Esophagus (tissue), 2 donors: ENCODE measurements at regions not wholly inside any gene's neighbourhood (a gene's known extent, or its start where the extent isn't known, plus 50 kb on each side); places are given as distances from the start of the nearest gene placed in this dataset.

ENCODE experiments used
- H3K27ac ChIP-seq, 2 donors: one replicate each; pipeline ENCODE4 v1.5.1; 2013; ENCODE audit warnings: low read depth in 2 of 2, mild to moderate bottlenecking in 2 of 2, inconsistent platforms in 1 of 2, low read length in 1 of 2, moderate library complexity in 1 of 2
- H3K27me3 ChIP-seq, 2 donors: one replicate each; pipeline ENCODE4 v1.6.1; 2013; ENCODE audit warnings: low read length in 2 of 2, control low read depth in 1 of 2, mild to moderate bottlenecking in 1 of 2; ENCODE audit not compliant: insufficient read depth in 2 of 2, control insufficient read depth in 1 of 2
- H3K36me3 ChIP-seq, 2 donors: one replicate each; pipeline ENCODE4 v1.6.1; 2013; ENCODE audit warnings: low read length in 1 of 2; ENCODE audit not compliant: control insufficient read depth in 2 of 2, insufficient read depth in 2 of 2
- H3K4me1 ChIP-seq, 2 donors: one replicate each; pipeline ENCODE4 v1.6.1; 2013; ENCODE audit warnings: low read length in 1 of 2; ENCODE audit not compliant: control insufficient read depth in 2 of 2, insufficient read depth in 2 of 2
- H3K4me3 ChIP-seq, 2 donors: one replicate each; pipeline ENCODE4 v1.5.1; 2013; ENCODE audit warnings: low read length in 2 of 2, mild to moderate bottlenecking in 2 of 2, low read depth in 1 of 2, moderate library complexity in 1 of 2
- H3K9me3 ChIP-seq, 2 donors: one replicate each; pipeline ENCODE4 v1.6.1; 2013; ENCODE audit warnings: mild to moderate bottlenecking in 2 of 2, low read depth in 1 of 2, low read length in 1 of 2, moderate library complexity in 1 of 2; ENCODE audit not compliant: control insufficient read depth in 2 of 2, insufficient read depth in 1 of 2
- WGBS, 2 donors: extraction: QIAGEN DNeasy Blood & Tissue Kit; methylation state at CpG; one replicate each; pipeline ENCODE4 v1.1.7; 2013; 5-methylcytosine and 5-hydroxymethylcytosine counted together
- donor health status: healthy with polysubstance abuse.
- donor health status: Bipolar disorder and iron deficiency.

DNA sequence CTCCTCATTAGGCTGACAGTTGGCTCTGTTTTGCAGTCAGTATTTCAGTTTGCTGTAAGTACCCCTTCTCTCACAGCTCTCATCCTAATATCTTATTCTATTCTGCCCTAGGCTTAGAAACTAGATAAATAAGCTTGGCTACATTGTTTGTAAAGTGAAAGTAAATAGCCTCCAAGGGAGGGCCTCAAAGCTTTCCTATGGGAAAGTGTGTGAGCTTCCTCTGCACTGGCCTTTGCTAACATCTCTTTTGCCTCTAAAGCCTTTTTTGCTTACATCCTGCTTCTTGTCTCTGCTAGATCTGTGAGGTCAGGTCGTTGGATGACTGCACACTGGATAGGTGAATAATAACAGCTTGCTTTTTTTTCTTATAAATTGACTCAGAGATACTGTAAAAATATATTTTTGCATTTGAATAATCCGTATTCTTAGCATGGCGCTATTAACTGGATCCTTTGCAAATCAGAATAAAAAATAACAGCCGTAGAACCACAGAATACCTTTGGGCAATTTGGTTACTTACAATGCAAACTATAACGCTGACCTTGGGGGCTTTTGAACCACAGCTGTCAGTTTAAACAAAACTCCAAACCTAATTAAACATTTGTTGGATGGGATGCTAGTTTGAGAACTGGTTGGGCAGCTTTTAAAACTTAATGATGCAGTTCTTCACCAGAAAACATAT is 55.1 kb downstream of the TTC6 start:
- Histone ChIP-seq H3K4me1 (no peaks in the 10 kb centered on the region), H3K36me3 (no peaks in the 10 kb centered on the region), H3K4me3 (no peak overlapping the region), H3K27ac (no peak overlapping the region), H3K9me3 (no peaks in the 10 kb centered on the region), H3K27me3 (no peaks in the 10 kb centered on the region)
- WGBS, 2 donors, result 33 to 49% methylated on average over 5 of the region's 5 CpGs

DNA sequence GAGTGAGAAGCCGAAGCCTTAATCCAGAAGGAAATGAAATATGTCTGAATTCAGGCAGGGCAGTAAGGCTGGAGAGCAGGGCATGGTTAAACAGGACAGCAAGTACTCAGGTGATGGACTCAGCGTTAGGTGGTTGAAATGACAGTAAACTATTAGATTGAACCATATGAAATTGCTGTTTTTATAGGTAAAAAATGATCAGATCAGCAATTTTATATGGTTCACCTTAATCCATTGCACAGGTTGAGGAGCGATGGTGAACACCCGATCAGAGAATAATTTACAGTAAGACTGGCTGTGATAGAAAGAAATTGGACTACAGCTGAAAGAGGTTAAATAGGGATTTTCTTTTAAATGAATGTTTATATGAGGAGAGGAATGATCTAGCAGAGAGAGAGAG is 56.6 kb downstream of the TTC6 start:
- H3K27ac ChIP-seq, result no peak overlapping the region
- no peaks in the 10 kb centered on the region for H3K27me3 ChIP-seq
- 92% methylated on average over 4 of the region's 4 CpGs for WGBS, 2 donors
- H3K4me3 ChIP-seq, result no peak overlapping the region
- H3K9me3 ChIP-seq, result no peaks in the 10 kb centered on the region
- H3K36me3 ChIP-seq, result no peaks in the 10 kb centered on the region
- H3K4me1 ChIP-seq, result no peaks in the 10 kb centered on the region

DNA sequence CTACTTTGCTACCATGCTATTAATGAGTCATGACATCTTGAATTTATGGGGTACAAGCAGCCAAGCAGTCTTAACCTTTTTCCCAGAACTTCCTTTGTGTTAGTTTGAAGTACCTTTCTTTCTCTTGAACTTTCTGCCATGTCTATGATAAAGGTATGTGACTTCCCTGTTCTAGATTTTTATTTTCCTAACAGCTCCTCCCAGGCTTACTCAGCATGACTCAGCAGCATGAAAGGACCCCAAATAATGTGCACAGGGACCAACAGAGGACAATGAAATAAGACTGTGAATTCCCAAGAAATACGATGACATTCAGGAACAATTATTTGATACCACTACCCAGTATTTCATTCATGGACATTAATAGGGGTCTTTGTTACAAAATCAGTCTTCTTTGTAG is 60.0 kb downstream of the TTC6 start:
- 79 to 85% methylated on average over 1 of the region's 1 CpG for WGBS, 2 donors
- no peak overlapping the region for H3K4me3 ChIP-seq
- no peaks in the 10 kb centered on the region for H3K9me3 ChIP-seq
- no peaks in the 10 kb centered on the region for H3K36me3 ChIP-seq
- H3K27ac ChIP-seq, result no peak overlapping the region
- no peaks in the 10 kb centered on the region for H3K27me3 ChIP-seq
- no peaks in the 10 kb centered on the region for H3K4me1 ChIP-seq

DNA sequence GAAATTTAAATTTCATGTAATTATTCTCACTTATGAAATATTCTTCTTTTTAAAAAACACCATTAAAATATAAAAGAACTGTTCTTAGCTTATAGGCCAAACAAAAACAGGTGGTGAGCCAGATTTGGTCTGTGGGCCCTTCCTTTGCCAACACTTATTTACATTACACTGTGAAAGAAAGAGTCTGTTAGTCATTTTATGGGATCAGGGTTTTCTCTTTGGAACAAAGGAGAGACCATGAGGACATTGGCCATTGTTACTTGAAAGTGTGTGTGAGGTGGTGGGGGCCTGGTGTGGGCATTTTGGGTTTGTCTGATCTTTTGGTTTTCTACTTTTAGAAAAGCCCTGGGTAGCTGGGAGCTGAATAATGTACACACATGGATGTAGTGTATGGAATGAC is 62.7 kb downstream of the TTC6 start:
- H3K27me3 ChIP-seq, result no peaks in the 10 kb centered on the region

DNA sequence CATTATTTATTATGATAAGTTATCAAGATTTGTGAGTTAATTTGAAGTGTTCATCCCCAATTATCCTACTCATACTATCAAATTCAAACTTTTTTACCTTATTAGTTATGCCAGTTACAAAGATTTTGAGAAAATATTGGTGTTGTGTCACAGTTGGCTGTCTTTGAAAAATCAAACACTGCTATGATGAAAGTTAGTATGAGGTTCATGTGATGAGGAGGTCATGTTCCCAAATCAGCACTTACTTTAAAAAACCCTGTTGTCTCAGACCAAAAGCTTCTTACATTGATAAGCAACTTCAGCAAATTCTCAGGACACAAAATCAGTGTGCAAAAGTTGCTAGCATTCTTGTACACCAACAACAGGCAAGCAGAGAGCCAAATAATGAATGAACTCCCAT is 68.1 kb downstream of the TTC6 start:
- H3K9me3 ChIP-seq, result no peaks in the 10 kb centered on the region
- H3K27ac ChIP-seq, result no peak overlapping the region
- H3K36me3 ChIP-seq, result no peaks in the 10 kb centered on the region
- H3K4me1 ChIP-seq, result no peaks in the 10 kb centered on the region
- H3K27me3 ChIP-seq, result no peaks in the 10 kb centered on the region
- H3K4me3 ChIP-seq, result no peak overlapping the region

More for the DNA sequence above, 62.7 kb downstream of the TTC6 start:
- Histone ChIP-seq H3K36me3 (no peaks in the 10 kb centered on the region), H3K4me3 (no peak overlapping the region), H3K27ac (no peak overlapping the region), H3K9me3 (no peaks in the 10 kb centered on the region), H3K4me1 (no peaks in the 10 kb centered on the region)

DNA sequence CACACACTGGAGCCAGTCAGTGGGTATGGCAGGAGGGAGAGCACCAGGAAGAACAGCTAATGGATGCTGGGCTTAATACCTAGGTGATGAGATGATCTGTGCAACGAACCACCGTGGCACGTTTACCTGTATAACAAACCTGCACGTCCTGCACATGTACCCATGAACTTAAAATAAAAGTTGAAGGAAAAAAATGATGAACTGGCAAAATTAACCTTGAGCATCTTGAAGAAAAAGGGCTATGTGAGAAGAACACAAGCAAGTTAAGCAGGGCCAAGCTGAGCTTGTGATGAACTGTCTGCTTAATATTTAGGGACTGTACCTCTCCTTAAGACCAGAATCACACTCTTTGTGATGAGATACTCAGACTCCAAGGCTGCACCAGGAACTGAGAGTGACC is 70.0 kb downstream of the TTC6 start:
- no peak overlapping the region for H3K27ac ChIP-seq
- no peaks in the 10 kb centered on the region for H3K36me3 ChIP-seq
- no peaks in the 10 kb centered on the region for H3K9me3 ChIP-seq
- H3K4me1 ChIP-seq, result no peaks in the 10 kb centered on the region
- WGBS, 2 donors, result 88 to 92% methylated on average over 4 of the region's 4 CpGs
- H3K27me3 ChIP-seq, result no peaks in the 10 kb centered on the region
- no peak overlapping the region for H3K4me3 ChIP-seq

DNA sequence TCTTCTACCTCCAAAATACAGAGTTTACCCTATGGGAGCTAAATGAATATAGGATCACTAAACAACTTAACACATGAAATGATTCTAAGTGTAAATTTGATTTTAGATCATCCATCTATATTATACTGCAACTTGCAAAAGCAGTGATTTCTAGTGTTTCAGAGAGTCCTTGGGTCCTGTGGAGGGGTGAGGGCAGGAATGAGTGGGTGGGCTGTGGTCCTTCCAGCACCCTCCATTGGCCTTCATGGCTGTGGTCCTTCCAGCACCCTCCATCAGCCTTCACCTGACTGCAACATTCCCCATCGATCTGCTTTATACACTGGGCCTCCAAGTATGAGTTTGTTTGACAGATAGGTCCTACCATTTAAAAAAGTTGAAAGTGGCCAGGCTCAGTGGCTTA is 70.5 kb downstream of the TTC6 start:
- Histone ChIP-seq H3K9me3 (no peaks in the 10 kb centered on the region), H3K27me3 (no peaks in the 10 kb centered on the region), H3K4me1 (no peaks in the 10 kb centered on the region), H3K27ac (no peak overlapping the region), H3K4me3 (no peak overlapping the region), H3K36me3 (no peaks in the 10 kb centered on the region)
- WGBS, 2 donors, result 89 to 94% methylated on average over 1 of the region's 1 CpG

DNA sequence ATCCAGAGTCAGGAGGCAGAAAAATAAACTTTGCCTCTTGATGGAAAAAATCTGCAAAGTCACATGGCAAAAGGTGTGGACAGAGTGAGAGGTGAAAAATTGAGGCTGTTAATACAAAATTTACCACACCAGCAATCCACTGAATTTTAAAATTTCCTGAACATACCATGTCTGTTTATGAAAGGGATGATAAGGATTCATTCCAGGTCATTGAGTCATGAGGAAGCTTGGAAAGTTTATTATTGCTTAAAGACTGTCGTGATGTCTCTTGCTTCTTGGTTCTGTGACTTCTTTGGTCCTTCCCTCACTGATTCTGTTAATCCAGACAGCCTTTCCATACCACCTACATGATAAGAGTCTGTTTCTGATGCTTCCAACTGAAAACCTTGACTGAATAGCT is 73.2 kb downstream of the TTC6 start:
- no peaks in the 10 kb centered on the region for H3K9me3 ChIP-seq
- H3K27me3 ChIP-seq, result no peaks in the 10 kb centered on the region
- WGBS, 2 donors, result 39 to 52% methylated on average over 1 of the region's 1 CpG
- H3K4me1 ChIP-seq, result no peaks in the 10 kb centered on the region
- no peak overlapping the region for H3K4me3 ChIP-seq
- H3K27ac ChIP-seq, result no peak overlapping the region
- H3K36me3 ChIP-seq, result no peaks in the 10 kb centered on the region

DNA sequence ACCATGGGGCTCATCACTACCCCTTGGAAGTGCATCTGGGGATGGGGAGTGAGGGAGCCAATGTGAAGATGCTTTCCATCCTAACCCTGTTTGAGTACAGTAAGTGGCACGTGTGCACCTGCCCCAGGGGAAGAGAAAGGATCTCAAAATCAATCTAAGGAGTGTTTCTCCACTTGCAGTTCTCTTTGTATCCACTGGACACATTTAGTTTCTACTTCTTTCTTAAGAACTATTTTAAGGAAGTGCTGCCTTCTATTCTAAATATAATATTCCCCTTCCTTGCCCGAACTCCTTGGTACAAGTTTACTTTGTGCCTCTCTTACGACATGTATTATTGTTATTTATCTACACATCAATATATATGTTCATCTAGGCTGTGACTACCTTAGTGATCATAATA is 73.8 kb downstream of the TTC6 start:
- Histone ChIP-seq H3K27me3 (no peaks in the 10 kb centered on the region), H3K9me3 (no peaks in the 10 kb centered on the region), H3K27ac (no peak overlapping the region), H3K36me3 (no peaks in the 10 kb centered on the region), H3K4me1 (no peaks in the 10 kb centered on the region), H3K4me3 (no peak overlapping the region)
- 65 to 70% methylated on average over 3 of the region's 3 CpGs for WGBS, 2 donors

DNA sequence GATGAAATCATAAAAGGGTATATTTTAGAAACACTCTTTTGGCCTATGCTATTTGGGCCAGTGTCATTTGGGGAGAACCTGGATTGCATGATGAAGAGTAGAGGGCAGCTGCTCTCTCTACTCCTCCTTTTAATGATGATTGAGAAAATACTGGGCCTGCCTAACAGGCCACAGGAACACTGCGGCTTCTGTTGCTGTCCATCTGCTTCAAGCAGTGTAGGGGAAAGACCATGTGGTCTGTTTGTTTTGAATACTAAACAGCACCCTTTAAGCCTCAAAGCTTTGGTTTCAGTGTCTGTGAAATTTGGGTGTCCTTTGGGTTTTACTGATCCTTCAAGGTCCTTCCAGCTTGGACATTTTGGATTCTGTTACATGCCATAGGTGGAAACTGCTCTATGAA is 78.0 kb downstream of the TTC6 start:
- H3K36me3 ChIP-seq, result no peaks in the 10 kb centered on the region
- H3K27me3 ChIP-seq, result no peaks in the 10 kb centered on the region
- H3K27ac ChIP-seq, result no peak overlapping the region
- H3K4me3 ChIP-seq, result no peak overlapping the region
- H3K4me1 ChIP-seq, result no peaks in the 10 kb centered on the region
- no peaks in the 10 kb centered on the region for H3K9me3 ChIP-seq
- WGBS, 2 donors, result 65 to 74% methylated on average over 1 of the region's 1 CpG
